Chondrocyte (in vitro differentiated cells): ENCODE measurements at regions not wholly inside any gene's neighbourhood (a gene's known extent, or its start where the extent isn't known, plus 50 kb on each side); places are given as distances from the start of the nearest gene placed in this dataset.

Experiments
- DNase-seq: peaks from one replicate; pipeline ENCODE4 v3.0.0; 2021; ENCODE audit warnings: mixed read lengths, low spot score
- H3K27ac Mint-ChIP-seq: one replicate; pipeline ENCODE4 v1.8.0; 2021; ENCODE audit warnings: mild to moderate bottlenecking, moderate library complexity, mixed read lengths; ENCODE audit not compliant: unreplicated experiment
- H3K27me3 Mint-ChIP-seq: 2 replicates; pipeline ENCODE4 v1.8.0; 2021; ENCODE audit warnings: low read depth, mixed read lengths
- H3K36me3 Mint-ChIP-seq: 2 replicates; pipeline ENCODE4 v1.8.0; 2021; ENCODE audit warnings: low read depth, mixed read lengths
- H3K4me1 Mint-ChIP-seq: 2 replicates; pipeline ENCODE4 v1.8.0; 2021; ENCODE audit warnings: low read depth, mild to moderate bottlenecking, mixed read lengths
- H3K4me3 Mint-ChIP-seq: one replicate; pipeline ENCODE4 v1.8.0; 2021; ENCODE audit warnings: mild to moderate bottlenecking, moderate library complexity, mixed read lengths; ENCODE audit not compliant: unreplicated experiment
- H3K9me3 Mint-ChIP-seq: 2 replicates; pipeline ENCODE4 v1.8.0; 2021; ENCODE audit warnings: low read depth, mixed read lengths
- CTCF ChIP-seq: fragments of 200-600 bp; sonication (generic); IDR thresholded peaks from 2 replicates; pipeline ENCODE4 v1.5.0; 2021; ENCODE audit warnings: antibody characterized with exemption, mild to moderate bottlenecking, moderate library complexity

- H3K4me1 Mint-ChIP-seq = no peaks in the 10 kb centered on the region
- no peak overlapping the region for H3K27ac Mint-ChIP-seq
- no peak overlapping the region for H3K4me3 Mint-ChIP-seq
- no peak for TF ChIP-seq CTCF
- DNase-seq = no peak
- H3K9me3 Mint-ChIP-seq = peaks cover 16% of the 10 kb centered on the region
- peaks cover 1% of the 10 kb centered on the region for H3K36me3 Mint-ChIP-seq
- peaks cover 8% of the 10 kb centered on the region for H3K27me3 Mint-ChIP-seq
These were observed 63.1 kb upstream of the NOL4 start for GRCh38 chr18:34287825-34288224.

- no peak for DNase-seq
- Mint-ChIP-seq H3K4me1 (no peaks in the 10 kb centered on the region), H3K4me3 (no peak overlapping the region), H3K9me3 (peaks cover 13% of the 10 kb centered on the region), H3K27me3 (peaks cover 5% of the 10 kb centered on the region), H3K27ac (no peak overlapping the region), H3K36me3 (no peaks in the 10 kb centered on the region)
- TF ChIP-seq CTCF = no peak
These were observed 67.9 kb upstream of the NOL4 start for GRCh38 chr18:34292594-34292993.

- Mint-ChIP-seq H3K27ac (no peak overlapping the region), H3K27me3 (peaks cover 6% of the 10 kb centered on the region), H3K9me3 (peaks cover 6% of the 10 kb centered on the region), H3K36me3 (no peaks in the 10 kb centered on the region), H3K4me1 (no peaks in the 10 kb centered on the region), H3K4me3 (no peak overlapping the region)
- DNase-seq = no peak
- TF ChIP-seq CTCF = no peak
These were observed 72.6 kb upstream of the NOL4 start for GRCh38 chr18:34297287-34297686.

- no peak overlapping the region for H3K27ac Mint-ChIP-seq
- H3K4me3 Mint-ChIP-seq = no peak overlapping the region
- peaks cover 23% of the 10 kb centered on the region for H3K9me3 Mint-ChIP-seq
- no peak for TF ChIP-seq CTCF
- peaks cover 12% of the 10 kb centered on the region for H3K27me3 Mint-ChIP-seq
- no peak for DNase-seq
- H3K4me1 Mint-ChIP-seq = no peaks in the 10 kb centered on the region
- H3K36me3 Mint-ChIP-seq = peaks cover 3% of the 10 kb centered on the region
These were observed 75.1 kb upstream of the NOL4 start for GRCh38 chr18:34299828-34300227.

GRCh38 chr18:34311468-34311867 is 86.8 kb upstream of the NOL4 start:
- H3K27me3 Mint-ChIP-seq = peaks cover 16% of the 10 kb centered on the region
- H3K27ac Mint-ChIP-seq = no peak overlapping the region
- peaks cover 5% of the 10 kb centered on the region for H3K9me3 Mint-ChIP-seq
- H3K36me3 Mint-ChIP-seq = no peaks in the 10 kb centered on the region
- no peak for DNase-seq
- no peak overlapping the region for H3K4me3 Mint-ChIP-seq
- TF ChIP-seq CTCF = no peak
- H3K4me1 Mint-ChIP-seq = no peaks in the 10 kb centered on the region
